Activated CD4-positive, alpha-beta T cell treated with anti-CD3 and anti-CD28 coated beads for 24 hours (primary cell): ENCODE measurements at regions not wholly inside any gene's neighbourhood (a gene's known extent, or its start where the extent isn't known, plus 50 kb on each side); places are given as distances from the start of the nearest gene placed in this dataset.
"Not testable (repeated sequence)": the region's sequence is repeated elsewhere in the genome, so short reads cannot be mapped to it uniquely, and the experiment has no call there.

ENCODE experiments used
- DNase-seq, 2 donors: peaks; one replicate each; pipeline ENCODE4 v3.0.0-alpha.2; 2020; ENCODE audit warnings: low read depth in 2 of 2

DNA sequence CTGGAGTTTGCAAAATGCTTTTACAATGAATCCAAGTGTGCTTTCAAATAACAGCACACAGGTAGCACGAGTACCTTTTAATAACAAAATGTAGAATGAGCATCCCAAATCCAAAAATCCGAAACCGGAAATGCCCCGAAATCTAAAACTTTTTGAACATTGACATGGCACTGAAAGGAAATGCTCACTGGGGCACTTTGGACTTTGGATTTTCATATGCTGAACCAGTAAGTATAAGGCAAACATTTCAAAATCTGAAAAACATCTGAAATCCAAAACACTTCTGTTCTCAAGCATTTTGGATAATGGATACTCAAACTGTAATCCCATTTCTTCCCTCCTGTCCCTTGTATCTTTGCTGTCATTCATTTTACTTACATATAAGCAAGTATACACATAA is 50.1 kb downstream of the GCNT4 start:
- no peak for DNase-seq

DNA sequence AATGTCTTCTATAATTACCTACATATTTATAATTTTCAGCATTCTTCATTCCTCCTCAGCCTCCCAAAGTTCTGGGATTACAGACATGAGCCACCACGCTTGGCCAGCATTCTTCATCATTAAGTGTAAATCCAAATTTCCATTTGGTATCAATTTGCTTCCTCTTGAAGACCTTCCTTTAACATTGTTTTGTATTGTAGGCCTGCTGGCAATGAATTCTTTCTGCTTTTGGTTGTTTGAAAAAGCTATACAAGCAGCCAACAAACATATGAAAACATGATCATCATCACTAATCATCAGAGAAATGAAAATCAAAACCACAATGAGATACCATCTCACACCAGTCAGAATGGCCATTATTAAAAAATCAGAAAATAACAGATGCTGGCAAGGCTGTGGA is 56.4 kb downstream of the GCNT4 start:
- no peak for DNase-seq

DNA sequence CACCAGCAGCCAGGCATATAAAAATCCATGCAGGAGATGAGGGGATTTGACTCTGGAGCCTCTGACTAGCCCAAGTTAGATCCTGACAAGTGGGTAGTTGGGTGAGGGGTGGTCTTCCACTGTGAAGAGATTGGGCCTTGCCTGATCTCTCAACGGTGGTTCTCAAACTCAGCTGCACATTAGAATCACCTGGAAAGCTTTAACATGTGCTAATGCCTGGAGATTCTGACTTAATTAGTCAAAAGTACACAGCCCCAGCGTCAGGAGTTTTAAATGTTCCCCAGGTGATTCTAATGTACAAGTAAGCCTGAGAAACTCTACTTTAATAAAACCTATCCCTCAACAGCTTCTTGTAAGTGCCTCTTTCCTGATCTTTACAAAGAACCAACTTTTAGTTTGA is 57.5 kb downstream of the GCNT4 start:
- DNase-seq = no peak

DNA sequence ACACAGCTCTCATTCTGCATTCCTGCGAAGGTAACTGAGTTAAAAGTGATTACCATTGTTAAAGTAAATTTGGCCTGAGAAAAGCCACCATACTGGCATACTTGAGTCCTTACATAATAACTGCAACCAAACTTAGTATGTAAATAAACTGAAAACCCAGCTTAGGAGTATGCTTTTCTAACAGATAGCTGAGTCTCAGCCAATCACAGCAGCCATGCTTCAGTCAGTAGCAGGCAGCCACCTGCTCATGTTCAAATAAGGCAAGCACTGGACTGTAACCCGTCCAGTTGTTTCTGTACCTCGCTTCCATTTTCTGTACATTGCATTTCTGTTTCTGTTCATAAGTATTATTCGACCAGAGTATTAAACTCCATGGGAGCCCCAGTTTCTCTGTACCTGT is 58.6 kb downstream of the GCNT4 start:
- no peak for DNase-seq

DNA sequence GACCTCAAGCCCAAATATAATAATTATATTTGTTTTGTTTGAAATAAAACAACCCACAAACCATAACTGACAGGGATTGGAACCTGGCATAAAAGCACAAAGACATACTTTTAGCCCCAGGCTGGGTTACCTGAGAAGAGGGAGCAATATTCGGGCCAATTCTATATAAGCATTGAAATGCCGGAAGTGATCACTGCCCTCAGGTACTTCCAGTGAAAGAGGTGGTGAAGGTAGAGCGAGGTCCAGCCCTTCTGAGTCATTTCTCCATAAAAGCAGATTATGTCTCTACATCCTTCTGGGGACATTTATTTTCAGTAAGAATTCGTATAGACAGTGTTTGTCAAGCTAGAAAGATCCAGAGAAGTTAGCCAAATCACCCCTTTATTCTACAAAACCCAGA is 59.6 kb downstream of the GCNT4 start:
- no peak for DNase-seq

DNA sequence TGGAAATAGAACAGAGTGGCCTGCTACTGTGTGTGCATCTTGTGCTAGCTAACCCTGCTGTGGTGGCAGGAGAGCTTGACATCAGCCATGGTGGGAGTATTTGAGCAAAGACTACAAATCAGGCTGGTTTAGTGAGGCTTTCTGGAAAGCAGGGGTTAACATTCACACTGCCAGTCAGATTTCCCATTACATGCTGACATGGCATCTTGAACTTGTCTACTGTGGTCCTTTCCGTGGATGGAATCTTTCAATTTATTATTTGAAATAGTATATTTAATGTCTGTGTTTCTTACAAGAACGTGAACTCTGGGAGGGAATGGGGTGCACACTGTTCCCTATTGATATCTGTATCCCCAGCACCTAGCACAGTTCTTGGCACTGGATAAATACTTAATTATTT is 60.8 kb downstream of the GCNT4 start:
- no peak for DNase-seq

DNA sequence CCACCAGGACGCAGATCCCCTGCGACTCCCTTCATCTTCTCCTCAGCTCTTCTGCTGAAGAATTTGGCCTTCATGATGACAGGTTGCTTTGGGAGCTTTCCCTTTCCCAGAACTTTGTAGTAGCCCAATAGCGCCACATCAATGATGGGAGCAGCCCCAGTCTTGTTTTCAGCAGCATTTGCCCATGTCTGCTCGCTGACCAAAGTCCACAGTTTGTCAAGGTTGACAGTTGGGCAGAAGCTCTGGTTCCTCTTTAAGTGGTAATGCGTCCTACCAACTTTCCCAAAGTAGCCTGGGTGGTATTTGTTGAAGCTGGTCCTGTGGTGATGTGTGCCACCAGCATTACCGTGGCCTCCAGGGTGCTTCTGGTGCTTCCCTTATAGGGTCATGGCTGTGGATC is 62.2 kb downstream of the GCNT4 start:
- DNase-seq = no peak

DNA sequence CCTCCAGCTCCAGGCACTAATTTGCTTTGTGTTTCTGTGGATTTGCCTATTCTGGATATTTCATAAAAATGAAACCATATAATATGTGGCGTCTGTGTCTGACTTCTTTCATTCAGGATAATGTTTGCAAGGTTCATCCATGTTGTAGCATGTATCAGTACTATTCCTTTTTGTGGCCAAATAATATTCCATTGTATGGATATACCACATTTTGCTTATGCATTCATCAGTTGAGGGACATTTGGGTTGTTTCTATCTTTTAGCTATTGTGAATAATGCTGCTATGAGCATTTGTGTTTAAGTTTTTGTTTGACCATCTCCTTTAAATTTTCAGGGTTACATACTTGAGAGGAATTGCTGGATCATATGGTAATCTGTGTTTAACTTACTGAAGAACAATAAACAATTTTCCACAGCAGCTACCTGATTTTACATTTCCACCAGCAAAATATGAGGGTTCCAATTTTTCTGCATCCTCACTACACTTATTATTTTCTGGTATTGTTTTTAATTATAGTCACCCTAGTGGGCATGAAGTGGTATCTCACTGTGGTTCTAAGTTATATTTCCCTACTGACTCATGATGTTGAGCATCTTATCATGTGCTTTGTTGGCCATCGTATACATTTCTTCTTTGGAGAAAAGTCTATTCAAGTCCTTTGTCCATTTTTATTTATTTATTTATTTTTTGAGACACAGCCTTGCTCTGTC is 63.9 kb downstream of the GCNT4 start:
- no peak for DNase-seq

DNA sequence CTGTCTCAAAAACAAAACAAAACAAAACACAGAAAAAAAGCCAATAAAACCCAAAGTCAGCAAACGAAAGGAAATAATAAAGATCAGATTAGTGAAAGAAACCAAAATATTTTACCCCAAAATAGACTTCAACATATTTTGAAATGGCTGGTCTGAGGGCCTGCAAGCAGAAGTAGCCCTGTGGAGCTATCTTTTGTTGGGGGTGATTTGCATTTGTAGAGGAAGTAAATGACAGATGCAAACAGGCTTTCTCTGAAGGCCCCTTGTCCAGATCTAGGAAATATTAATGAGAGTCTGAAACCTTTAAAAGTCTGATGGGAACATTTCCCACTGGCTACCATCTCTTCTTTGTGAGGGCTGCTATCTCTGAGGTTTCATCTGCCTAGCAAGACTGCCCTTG is 74.0 kb downstream of the GCNT4 start:
- DNase-seq = no peak

DNA sequence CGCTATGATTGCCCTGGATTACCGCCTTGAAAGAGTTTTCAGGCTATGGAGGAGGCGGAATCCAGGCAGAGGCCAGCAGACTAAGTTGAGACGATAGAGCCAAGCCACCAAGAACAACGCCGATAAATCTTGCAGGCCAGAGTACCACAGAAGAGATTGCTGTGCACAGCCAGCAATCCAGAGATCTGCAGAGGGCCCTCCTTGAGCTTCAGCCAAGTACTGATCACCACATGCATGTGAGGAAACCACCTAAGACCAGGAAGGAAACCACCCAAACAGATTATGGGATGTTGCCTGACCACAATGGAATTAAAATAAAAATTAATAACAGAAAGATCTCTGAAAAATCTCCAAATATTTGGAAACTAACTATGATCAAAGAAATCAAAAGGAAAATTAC is 74.9 kb downstream of the GCNT4 start:
- no peak for DNase-seq

DNA sequence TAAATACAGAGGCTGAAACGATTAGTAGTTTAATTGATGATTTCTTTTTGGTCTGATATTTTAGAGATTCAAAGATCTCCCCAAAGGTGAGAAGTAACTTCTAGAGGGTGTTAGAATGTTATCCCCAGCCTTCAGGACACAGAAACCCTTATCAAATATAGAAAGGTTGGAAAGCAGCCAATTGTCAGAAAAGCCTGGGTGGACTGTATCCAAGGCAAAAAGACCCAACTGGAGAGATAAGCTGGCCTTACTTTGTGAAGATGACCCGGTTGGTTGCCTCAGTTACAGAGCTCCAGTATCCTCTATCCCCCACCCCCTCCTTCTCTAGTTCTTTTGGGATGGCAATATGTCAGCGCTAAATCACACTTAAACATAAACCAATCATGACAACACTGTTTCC is 75.7 kb downstream of the GCNT4 start:
- no peak for DNase-seq

DNA sequence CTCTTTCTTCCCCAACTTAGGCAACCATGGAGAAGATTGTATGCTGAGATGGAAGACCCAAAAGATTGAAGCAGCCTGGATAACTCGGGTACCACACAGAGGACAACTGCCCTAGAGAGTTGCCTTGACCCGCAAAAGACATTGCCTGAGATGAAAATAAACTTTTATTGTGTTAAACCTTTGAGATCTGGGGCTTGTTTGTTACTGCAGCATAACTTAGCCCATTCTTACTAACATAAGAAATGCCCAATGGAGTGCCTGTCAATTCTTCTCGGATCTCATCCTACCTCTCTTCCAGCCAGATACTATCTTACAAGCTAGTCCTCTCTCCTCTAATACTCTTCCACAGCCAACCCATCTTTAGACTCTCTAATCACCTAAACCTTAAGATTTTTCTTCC is 76.8 kb downstream of the GCNT4 start:
- DNase-seq = no peak

DNA sequence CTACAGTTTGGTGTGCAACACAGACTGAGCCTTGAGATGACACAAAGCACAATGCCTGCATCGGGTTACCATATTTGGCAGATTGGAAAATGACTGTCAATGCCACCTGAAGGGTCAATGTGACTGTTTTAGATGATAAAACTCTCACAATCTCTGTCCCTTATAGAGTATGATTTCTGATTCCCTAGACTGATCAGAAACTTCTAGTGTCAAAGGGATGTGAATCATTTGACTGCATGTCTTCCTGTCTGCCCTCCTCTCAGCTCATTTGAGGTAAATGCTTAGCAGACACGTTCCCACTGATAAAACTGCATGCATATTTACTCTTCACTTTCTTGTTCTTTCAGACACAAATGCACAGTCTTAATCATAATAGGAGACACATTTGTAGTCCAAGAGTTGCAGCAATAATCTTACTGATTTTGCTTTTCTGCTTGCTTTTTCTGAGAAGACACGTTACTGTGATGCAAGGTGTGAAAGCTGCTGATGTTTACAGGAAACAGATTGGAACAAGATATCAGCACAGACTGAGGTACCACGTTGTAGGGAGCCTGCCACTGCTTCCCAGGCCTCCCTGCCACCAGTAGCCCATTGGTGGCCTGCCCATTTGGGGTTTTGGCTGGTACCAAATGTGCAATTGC is 77.8 kb downstream of the GCNT4 start:
- no peak for DNase-seq

DNA sequence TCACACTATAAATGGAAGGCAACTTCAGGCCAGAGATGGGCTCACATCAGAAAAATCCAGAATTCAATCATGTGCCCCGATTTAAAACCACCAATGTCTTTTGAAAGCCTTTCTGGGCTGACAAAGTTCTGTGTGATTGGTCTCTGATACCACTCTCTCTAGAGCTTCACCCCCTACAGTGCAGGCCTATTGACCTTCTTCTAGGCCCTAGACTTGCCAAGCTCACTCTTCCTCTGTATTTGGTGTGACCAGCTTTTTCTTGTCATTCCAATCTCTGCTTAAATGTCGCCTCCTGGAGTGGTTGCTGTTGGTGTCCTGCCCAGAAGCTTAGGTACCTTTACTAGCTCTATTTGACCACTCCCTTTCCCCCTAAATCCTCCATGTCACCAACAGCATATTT is 78.7 kb downstream of the GCNT4 start:
- DNase-seq = no peak

DNA sequence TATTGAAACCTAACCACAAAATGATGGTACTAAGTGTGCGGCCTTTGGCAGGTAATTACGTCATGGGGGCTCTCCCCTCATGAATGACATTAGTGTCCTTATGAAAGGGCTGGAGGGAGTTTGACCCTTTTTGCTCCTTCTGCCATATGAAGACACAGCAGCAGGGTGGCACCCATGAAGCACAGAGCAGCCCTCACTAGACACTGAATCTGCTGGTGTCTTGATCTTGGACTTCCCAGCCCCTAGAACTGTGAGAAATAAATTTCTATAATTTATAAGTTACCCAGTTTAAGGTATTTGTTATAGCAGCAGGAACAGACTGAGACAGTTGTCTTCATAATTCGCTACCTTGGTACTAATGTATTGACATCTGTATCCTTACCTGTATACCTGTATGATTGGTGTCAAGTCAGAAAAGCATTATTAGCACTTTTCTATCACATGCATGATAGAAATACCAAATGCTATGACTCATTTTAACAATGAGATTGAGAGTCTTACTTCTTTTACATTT is 80.4 kb downstream of the GCNT4 start:
- no peak for DNase-seq

DNA sequence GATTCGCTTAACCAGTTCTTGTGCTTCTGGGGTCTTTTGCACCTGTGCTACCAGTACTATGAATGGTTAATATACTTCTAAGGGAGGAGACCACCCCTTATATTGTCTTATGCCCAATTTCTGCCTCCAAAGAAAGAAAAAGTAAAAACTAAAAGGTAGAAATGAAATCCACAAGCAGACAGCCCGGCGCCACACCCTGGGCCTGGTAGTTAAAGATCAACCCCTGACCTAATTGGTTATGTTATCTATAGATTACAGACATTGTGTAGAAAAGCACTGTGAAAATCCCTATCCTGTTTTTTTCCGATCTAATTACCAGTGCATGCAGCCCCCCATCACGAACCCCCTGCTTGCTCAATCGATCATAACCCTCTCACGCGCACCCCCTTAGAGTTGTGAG is 81.5 kb downstream of the GCNT4 start:
- not testable (repeated sequence) for DNase-seq

DNA sequence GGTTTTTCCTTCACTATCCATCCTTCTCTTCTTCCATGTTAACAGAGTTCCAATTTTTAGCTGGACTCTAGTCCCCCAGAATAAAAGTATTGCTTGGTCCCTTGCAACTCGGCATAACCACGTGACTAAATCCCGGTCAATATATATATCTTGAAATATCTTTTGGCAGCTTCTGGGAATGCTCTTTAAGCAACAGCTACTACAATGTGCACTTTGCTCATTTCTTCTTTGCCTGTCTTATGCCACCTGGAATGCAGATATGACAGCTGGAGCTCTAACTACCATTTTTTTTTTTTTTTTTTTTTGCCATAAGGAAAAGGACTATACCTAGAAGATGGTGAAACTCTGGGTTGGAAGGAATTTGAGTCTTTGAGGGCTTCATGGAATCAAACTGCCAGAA is 82.6 kb downstream of the GCNT4 start:
- no peak for DNase-seq

DNA sequence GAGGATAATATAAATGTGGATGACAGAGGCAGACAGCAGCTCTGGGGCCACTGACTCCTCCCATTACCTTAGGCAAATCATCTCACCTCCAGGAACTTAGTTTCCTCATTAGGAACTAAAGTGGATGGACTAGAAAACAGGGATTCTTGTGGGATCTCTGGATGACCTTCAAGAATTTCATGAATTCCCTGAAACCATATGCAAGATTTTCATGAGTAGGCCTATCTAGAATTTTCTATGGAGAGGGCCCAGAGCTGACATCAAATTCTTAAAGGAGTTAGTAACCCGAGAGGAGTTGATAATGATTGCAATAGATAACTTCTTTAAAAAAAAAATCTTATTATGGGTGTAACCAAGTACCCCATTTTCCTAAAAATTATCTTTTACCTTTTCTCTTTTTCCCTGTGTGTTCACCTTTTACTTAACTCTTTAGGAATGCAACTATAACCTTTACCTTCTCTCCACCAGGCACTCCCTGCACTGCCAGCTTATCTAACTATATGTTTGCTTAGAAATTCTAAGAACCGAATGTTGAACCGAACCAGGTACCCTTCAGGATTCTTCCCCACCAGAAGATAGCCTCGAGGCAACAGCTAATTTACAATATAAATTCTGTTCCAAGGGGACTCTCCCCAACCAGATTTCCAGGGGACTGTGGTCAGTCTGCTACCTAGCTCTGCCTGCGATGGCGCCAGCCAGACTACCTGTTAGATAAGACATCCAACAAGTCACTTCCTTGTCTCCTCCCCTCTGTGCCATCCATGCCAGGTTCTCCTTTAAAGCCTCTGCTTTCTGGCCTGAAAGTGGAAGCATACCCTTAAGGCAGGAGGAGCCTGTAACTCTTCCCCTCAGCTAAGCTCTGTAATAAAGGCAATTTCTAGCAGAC is 86.0 kb downstream of the GCNT4 start:
- DNase-seq = no peak

DNA sequence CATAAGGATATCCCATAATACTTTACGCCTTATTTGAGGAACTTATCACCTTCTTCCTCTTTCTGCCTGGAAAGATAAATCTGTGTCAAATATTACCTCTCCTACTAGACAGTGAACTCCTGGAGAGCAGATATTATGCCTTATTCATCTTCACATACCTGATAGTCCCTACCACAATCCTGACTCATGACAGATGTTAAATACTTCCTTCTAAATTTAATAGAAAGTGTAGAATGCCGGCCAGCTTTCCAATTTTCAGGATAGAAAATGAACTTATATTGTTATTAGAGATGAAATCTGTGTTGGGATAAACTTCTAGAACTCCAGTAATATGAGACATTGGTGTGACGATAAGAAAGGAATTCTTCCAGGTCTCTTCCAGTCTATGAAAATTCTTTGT is 89.0 kb downstream of the GCNT4 start:
- DNase-seq = no peak

DNA sequence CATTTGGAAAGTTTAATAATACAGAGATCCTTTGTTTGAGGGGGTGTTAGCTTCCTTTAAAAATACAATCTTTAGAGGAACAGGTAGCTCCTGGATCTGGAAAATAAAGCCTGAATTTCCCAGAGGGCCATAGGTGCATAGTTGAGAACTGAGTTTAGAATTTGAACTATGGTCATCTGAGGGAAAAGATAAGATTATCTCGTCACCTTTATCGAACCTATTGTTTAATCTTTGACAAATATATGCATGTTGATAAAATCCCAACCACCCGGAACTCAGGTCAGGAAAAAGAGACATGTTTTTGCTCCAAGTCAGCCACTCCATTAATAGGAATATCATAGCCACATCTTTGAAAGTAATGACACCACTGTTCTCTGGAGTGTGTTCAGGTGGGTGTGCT is 91.7 kb upstream of the FAM169A start:
- DNase-seq = no peak

DNA sequence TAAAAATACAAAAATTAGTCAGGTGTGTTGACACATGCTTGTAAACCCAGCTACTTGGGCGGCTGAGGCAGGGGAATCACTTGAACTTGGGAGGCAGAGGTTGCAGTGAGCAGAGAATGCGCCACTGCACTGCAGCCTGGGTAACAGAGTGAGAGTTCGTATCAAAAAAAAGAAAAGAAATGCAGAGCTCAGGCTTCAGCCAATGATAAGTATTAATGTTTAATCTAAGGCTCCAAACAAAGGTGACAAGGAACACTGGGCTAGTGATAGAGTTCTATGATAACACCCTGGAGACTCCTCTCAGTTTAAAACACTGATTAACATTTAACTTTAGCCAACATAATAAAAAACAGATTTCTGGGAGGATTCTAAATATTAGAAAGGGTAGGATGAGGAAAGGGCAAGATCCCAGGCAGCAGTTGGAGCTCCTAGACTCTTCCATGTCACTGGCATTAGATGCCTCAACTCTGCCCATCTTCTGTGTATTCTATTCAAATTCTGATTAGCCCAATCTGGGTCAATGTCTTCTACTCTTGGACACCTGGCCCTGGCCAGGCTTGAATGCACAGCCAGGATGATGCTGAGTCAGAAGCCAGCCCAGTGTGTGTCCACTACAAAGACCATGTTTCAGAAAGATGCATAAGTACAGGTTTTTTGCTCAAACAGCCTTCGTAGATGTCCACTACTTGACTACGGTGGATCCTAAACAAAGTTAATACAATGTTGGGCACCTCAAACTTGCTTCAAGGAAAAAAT is 91.0 kb upstream of the FAM169A start:
- DNase-seq = no peak

DNA sequence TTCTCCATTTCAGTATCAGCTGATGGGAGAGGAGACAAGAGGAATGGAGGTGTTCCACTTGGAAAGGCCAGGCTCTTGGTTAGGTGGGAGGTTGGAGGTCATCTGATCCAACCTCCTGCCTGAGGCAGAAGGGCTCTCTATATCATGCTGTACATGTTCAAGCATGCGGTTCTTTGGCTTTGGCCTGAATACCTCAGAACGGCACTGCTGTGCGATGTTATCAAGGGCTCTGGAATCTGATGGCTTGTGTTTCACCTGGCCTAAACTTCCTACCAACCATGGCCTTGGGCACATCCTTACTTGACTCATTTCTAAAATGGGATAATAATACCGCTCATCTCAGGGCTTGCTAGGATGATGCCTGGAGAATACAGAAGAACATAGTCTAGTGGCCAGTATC is 90.1 kb upstream of the FAM169A start:
- DNase-seq = no peak
